T-helper 2 cell (primary cell): ENCODE measurements at regions not wholly inside any gene's neighbourhood (a gene's known extent, or its start where the extent isn't known, plus 50 kb on each side); places are given as distances from the start of the nearest gene placed in this dataset.
"Not testable (repeated sequence)": the region's sequence is repeated elsewhere in the genome, so short reads cannot be mapped to it uniquely, and the experiment has no call there.

Experiments used
- DNase-seq, 5 experiments: peaks; one replicate each; pipeline versions ENCODE4 v3.0.0 to v3.0.0-alpha.2; 2012 to 2022

- DNase-seq = no peak
These were observed 72.5 kb upstream of the MORC3 start for GRCh38 chr21:36247316-36248010.

GRCh38 chr21:36249576-36250422 is 70.2 kb upstream of the MORC3 start:
- no peak for DNase-seq

GRCh38 chr21:36250423-36251075 is 69.4 kb upstream of the MORC3 start:
- DNase-seq = no peak

GRCh38 chr21:36254106-36254941 is 65.7 kb upstream of the MORC3 start:
- peak in 1 of 5 experiments; percentile 66 for DNase-seq

- DNase-seq = peak in 1 of 5 experiments; percentile 58
These were observed 64.3 kb upstream of the MORC3 start for GRCh38 chr21:36255663-36256062.

- no peak for DNase-seq
These were observed 62.3 kb upstream of the MORC3 start for GRCh38 chr21:36257657-36258056.

GRCh38 chr21:36260030-36260787 is 59.8 kb upstream of the MORC3 start:
- DNase-seq = peak in 4 of 5 experiments; percentile 8 to 68 (median 28)

GRCh38 chr21:36260802-36261201 is 59.2 kb upstream of the MORC3 start:
- no peak for DNase-seq

- DNase-seq = no peak
These were observed 58.5 kb upstream of the MORC3 start for GRCh38 chr21:36261459-36261858.

- DNase-seq = no peak
These were observed 56.2 kb upstream of the MORC3 start for GRCh38 chr21:36263797-36264196.

GRCh38 chr21:36265431-36265830 is 54.6 kb upstream of the MORC3 start:
- DNase-seq = no peak

GRCh38 chr21:36267828-36268227 is 52.2 kb upstream of the MORC3 start:
- not testable (repeated sequence) for DNase-seq

GRCh38 chr21:36268264-36268663 is 51.7 kb upstream of the MORC3 start:
- DNase-seq = not testable (repeated sequence)
